ENCODE measurements at regions not wholly inside any gene's neighbourhood (a gene's known extent, or its start where the extent isn't known, plus 50 kb on each side); places are given as distances from the start of the nearest gene placed in this dataset.

DNA sequence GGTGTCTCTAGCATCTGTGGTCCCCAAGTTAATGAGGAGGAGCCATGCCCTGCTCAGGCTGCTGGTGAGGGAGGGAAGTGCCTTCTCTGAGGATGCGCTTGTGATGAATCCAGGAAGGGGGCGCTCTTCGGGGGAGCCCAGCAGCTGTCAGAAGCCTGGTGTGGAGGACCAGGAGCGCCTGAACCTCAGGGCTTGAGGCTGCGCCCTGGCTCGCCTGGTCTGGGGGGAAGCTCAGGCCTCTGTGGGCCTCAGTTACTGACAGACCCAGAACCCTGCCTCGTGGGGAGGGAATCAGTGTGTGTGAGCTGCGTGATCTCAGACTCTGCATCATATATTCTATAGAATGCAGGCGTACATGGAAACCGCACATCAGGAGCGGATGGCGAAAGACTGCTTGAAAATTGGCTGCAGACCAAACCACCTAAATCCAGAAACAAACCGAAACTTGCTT lies 126.1 kb downstream of the SEC14L1 start:
- in situ Hi-C loops (cut with HindIII; ENCODE audit: low pct_ligation_motif_present, low pct_unique_long_range_greater_than_20kb, low sequenced_read_pairs) = no loop called here
- no peak for DNase-seq

DNA sequence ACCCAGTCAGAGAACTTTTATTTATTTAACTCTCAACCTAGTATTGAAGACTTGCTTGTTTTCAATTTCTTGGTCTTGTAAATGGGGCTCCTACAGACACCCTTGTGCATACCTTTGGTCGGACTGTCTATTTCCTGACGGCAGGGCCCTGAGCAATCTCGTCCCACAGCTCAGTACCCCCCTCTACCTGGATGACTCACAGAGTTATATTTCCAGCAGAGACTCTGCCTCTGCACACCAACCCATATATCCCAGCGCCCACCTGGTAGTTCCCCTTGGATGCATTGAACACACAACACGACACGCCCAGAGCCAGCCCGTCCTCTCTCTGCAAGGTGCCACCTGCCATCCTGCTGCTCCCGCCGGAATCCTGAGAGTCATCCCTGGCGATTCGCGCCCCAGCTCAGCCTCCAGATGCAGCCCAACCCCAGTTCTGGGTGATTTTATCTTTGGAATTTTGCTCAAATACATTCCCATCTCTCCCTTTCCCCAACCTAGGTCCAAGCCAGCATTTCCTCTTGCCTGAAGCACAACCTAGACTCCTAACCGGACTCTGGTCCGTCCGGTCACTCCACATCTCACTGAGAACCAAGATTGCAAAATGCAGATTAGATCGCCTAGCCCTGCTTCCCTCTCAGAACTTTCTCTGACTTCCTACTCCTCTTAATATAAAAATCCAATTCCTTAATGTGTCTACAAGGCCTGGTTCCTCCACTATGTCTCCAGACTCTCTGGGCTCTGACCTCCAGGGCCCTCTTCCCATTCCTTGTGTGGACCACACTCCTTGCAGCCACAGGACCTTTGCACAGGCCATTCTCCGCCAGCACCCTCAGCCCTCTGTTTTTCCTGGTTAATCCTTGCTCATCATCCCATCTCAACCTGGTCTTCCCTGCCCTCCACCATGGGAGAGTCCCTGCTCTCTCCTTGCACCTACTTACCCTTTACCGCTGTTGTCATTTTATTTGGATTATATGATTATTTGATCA lies 129.2 kb downstream of the SEC14L1 start:
- no peak for DNase-seq
- in situ Hi-C loops (cut with HindIII; ENCODE audit: low pct_ligation_motif_present, low pct_unique_long_range_greater_than_20kb, low sequenced_read_pairs) = no loop called here

DNA sequence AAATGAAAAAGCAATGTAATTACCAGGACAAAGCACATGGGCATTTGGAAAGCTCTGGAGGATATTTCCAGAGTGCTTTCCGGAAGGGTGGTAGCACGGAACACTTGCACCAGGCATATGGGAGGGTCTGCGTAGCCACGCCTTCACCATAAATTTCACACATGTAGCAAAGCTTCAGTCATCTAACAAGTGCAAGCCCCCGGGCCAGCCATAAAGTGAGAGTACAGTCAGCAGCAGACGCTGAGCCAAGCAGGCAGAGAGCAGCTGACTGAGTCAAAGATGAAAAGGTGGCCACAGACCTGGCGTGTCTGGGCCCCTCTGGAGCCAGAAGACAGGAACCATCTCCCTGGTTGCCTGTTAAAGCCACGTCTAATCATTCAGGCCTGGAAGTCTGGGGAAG lies 130.6 kb downstream of the SEC14L1 start:
- in situ Hi-C loops (cut with HindIII; ENCODE audit: low pct_ligation_motif_present, low pct_unique_long_range_greater_than_20kb, low sequenced_read_pairs) = no loop called here
- no peak for DNase-seq

DNA sequence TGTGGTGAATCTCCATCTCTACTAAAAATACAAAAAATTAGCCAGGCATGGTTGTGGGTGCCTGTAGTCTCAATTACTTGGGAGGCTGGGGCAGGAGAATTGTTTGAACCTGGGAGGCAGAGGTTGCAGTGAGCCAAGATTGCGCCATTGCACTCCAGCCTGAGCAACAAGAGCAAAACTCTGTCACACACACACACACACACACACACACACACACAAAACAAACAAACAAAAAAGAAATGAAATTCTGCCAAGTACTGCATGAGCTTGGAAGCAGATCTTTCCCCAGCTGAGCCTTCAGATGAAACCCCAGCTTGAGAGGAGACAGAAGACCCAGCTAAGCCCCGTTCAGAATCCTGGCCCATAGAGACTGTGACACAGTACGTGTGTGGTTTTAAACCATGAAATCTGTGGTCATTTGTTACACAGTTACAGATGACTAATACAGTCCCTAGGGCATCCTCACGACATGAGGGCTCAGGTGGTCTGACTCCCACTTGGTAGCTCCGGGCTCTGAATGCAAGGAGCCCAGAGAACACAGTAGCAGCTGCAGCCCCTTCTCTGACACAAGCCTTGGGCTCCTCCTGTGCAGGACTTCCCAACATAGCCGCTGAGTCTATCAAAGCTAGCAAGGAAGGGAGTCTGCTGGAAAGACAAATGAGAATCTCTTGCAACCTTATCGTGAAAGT lies 132.8 kb downstream of the SEC14L1 start:
- in situ Hi-C loops (cut with HindIII; ENCODE audit: low pct_ligation_motif_present, low pct_unique_long_range_greater_than_20kb, low sequenced_read_pairs) = no loop called here

DNA sequence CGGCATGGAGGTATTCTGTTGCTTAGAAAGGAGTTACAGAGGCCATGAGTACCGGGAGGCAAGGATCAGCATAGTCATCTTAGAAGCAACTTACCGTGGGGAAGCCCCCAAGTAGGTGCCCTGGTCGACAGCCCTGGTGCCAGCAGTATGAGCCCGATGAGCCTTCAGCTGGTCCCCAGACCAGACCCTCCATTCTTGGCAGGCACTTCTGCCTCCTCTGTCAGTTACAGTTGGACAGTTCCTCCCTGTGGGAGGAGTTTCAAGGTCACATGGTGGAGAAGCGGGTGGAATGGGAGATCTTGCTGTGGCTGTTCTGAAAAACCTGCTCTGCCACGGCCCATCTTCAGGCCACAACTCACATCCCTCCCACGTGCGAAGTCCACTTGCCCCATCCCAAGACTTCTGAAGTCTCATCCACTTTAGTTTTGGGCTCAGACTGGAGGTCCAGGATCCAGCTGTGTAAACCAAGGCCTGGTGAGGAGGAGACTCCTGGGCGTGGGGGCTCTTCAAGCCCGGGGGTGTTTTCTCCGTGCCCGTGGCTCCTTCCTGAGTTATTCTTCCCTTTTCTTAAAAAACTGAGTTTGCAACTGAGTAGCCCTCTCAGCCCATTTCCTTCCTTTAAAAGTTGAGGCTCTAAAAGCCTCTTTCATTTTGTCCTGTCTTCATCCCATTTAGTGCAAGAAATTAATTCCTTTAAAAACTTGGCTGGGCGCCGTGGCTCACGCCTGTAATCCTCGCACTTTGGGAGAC lies 133.5 kb downstream of the SEC14L1 start:
- in situ Hi-C loops (cut with HindIII; ENCODE audit: low pct_ligation_motif_present, low pct_unique_long_range_greater_than_20kb, low sequenced_read_pairs) = no loop called here
- no peak for DNase-seq

More for the DNA sequence above, 132.8 kb downstream of the SEC14L1 start:
- peak; percentile 23 for DNase-seq

DNA sequence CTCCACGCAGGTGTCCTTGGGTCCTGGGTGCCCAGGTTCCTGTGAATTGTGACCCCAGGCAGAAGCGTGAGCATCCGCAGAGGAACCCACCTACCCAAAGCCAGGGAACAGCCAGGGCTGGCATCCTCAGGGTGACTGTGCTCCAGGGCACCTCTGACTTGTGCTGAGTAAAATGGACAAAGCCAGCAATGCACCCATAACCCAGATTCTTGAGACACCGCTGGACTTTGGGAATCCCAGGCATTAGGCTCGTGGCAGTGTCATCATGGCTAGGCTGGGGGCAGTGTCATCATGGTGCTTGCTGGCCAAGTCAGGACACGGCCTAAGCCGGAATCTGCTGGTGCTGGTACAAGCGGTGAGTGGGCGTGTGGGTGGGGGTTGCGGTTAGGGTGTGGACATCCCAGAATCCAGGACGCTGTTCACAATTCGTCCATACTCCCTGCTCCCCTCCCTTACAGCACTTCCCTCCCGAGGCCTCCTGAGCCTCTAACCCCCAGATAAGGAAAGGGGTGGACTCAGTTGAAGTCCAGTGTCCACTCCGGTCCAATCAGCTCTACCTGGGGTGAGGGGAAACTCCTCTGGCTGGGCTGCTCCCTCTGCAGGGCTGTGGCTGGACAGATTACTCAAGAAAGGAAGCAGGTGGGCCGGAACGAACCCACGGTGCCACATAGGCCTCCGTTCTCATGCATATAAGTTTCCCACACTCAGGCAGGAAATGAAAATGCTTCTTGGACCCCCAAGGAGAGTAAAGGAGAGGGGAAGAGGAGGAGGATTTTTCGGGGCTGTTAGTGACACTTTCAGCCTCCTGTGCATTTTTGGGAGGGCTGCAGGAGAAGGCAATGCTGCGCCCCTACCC lies 138.9 kb downstream of the SEC14L1 start:
- in situ Hi-C loops (cut with HindIII; ENCODE audit: low pct_ligation_motif_present, low pct_unique_long_range_greater_than_20kb, low sequenced_read_pairs) = no loop called here
- DNase-seq = peak; percentile 35

DNA sequence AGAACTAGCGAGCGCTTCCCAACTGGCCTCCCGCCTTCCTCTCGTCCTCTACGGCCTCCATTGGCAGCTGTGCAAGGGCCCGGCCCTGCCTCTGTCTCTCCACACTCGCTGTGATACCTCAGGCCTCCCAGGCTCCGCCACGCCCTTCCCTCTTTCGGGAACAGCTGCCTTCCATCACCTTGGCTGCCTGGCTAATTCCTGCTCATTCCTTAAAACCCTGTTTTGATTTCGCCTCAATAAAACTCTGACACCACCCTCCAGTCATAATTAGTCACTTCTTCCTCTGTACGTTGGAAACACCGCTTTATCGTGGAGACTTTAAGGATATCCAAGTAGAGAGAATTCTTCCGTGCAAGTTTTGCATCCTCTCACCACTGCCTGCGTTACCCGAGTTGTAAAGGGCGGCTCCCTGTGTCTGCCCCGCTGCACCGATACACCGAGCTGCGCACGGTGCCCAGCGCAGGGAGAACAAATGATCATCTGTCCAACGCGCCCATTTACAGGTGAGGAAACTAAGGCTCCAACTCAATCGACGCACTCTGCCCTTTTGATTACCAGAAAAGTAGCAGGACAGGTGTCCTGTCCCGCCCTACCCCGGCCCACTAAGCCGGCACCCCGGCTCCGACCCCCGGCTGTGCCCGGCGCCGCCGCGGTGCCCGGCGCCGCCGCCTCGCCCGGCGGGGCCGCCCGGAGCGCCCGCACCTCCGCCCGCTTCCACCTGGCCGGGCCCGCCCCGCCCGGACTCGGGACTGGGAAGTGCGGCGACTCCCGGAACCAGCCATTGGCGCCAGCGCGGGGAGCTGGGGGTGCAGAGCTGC lies 139.7 kb downstream of the SEC14L1 start:
- DNase-seq = peak; percentile 47
- in situ Hi-C loops (cut with HindIII; ENCODE audit: low pct_ligation_motif_present, low pct_unique_long_range_greater_than_20kb, low sequenced_read_pairs) = no loop called here

DNA sequence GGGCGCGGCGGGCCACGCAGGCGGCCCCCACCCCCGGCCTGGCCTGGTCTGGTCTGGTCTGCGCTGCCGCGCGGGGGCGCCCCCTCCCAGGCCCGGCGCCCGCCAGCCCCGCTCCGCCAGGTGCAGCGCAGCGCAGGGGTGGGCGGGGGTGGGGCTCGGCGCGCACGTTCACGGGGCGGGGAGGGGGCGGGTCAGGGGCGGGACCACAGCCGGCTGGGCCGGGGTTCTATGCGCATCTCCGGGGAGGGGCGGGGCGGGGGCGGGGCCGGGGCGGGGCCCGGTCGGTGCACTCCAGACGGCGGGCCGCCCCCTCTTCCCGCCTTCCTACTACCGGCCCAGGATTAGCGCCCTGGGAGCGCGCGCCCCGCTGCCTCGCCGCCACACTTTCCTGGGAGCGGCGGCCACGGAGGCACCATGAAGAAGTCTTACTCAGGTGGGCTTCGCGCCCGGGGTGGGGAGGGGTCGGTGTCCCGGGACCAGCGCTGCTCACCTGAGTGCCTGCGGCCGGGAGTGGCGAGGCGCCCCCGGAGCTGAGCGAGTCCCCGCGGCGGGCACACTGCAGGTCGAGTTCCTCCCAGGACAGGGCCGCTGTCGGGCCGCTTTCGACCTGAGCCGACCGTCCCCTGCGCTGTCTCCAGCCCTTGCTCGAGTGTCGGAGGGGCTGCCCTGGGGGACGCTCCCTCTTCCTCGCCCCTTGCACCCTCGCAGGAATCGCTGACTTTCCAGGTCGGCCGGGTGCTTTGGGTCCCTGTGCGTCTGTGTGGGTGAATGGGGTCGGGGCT lies 140.5 kb downstream of the SEC14L1 start:
- peak; percentile 75 for DNase-seq
- in situ Hi-C loops (cut with HindIII; ENCODE audit: low pct_ligation_motif_present, low pct_unique_long_range_greater_than_20kb, low sequenced_read_pairs) = no loop called here

DNA sequence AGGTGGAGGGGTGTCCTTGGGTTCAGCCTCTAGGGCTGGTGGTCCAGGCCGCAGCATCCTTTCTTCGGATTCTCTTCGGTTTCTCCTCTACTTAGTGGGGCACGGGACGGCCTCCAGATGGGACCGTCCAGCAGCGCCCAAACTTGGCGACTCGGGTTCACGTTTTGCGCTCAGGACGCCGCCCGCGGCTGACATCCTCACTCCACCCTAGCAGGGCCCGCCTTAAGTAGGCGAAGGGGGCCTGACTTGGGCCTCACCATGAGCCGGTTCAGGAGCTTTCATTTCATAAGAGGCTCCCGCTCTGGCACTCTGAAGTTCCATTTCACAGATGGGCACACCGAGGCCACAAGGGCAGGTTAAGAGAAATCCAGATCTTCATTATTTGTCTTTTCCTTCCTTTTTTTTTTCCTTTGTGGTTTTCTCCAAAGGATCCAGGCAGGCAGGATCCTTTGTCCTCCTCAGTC lies 141.2 kb downstream of the SEC14L1 start:
- in situ Hi-C loops (cut with HindIII; ENCODE audit: low pct_ligation_motif_present, low pct_unique_long_range_greater_than_20kb, low sequenced_read_pairs) = no loop called here
- DNase-seq = peak; percentile 73

DNA sequence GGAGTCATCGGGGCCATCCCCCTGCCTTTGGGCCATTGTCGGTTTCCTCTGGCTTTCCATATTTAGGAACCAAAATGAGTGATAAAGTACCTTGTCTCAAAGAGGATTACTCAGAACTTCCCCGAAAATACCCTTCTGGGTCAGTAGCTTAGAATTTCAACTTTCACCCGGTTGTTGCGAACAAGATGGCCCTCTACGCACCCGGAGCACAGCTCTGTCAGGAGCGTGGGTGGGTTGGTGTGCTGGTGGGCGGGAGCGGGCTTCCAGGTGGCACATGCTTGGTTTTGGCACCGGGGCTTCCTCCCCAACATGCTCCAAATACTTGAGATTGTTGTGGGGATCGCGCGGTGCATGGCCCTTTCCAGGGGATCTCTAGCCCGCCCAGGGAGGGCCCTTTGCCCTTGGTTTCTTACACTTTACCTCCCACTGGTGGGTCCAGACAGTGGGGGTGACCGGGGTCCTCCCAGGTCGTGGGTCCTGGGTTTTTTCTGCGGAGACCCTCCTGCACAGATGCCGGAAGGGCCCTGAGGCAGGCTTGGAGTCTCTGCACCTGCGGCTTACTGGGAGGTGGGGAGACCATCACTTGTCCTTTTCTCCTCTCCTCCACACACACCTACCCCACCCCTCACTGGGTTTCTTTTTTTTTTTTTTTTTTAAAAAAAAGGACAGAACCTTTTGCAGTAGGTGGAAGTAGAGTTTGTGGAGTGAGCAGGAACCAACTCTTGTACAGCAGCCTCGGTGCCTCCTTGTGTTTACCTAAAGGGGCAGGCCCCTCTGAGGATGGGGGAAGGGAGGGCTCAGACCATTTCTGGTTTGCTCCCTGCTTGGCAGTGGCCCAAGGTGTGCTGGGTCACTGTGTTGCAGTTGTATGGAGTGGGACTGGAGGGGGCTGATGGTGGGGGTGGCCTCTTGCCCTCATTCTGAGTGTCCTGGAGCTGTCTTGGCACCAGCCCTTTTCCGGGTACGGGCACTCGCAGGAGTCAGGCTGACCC lies 142.1 kb downstream of the SEC14L1 start:
- DNase-seq = peak; percentile 94

DNA sequence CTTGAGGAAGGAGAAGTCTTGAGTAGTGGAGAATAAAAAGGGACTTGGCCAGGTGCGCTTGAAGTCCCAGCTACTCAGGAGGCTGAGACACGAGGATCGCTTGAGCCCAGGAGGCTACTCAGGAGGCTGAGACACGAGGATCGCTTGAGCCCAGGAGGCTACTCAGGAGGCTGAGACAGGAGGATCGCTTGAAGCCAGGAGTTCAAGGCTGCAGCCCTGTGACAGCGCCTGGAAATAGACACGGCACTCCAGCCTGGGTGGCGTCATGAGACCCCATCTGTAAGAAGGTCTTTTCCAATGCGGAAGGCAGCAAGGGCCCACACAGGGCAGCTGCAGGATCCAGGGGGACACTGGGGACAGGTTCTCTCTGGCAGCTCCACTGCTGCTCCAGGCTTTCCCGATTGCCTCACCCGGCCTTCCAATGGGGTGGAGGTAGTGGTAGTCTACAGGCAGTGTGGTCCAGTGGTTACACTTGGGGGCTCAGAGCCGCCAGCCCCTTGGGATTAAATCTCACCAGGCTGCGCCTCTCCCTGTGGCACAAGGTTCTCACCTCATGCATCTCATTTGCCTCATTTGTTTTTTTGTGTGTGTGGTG lies 143.4 kb downstream of the SEC14L1 start:
- in situ Hi-C loops (cut with HindIII; ENCODE audit: low pct_ligation_motif_present, low pct_unique_long_range_greater_than_20kb, low sequenced_read_pairs) = no loop called here
- DNase-seq = no peak

More for the DNA sequence above, 142.1 kb downstream of the SEC14L1 start:
- in situ Hi-C loops (cut with HindIII; ENCODE audit: low pct_ligation_motif_present, low pct_unique_long_range_greater_than_20kb, low sequenced_read_pairs) = no loop called here

DNA sequence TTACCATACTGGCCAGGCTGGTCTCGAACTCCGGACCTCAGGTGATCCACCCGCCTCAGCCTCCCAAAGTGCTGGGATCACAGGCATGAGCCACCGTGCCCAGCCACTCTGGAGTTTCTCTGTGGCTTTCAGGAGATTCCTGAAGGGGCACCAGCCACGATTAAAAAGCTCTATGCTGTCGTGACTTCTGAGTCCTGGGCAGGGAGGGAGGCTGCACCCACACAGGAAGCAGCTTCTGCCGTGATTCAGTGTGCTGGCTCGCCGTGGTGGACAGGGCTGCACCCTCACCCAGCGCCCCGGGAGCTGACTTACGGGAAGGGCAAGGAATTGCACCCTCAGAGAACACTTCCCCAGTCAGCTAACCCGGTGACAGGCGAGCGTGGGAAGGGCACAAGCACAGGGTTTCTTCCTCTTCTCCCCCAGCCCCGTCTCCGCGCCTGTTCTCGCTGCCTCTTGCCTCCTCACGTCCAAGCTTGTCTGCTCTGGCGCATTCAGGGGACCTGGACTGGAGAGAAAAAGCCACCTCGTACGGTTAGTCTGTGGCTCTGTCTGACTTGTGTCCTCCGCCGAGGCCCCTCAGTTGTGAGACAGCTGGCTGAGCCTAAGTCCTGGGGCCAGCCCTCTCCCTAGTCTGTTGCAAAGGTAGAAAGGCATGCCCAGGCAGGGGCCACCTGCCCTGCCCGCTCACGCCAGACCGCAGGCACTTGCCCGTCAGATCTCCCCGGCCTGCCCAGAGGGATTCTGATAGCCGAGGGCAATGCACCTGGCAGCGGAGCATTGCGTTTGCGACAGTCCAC lies 145.0 kb downstream of the SEC14L1 start:
- DNase-seq = peak; percentile 89
- in situ Hi-C loops (cut with HindIII; ENCODE audit: low pct_ligation_motif_present, low pct_unique_long_range_greater_than_20kb, low sequenced_read_pairs) = no loop called here

DNA sequence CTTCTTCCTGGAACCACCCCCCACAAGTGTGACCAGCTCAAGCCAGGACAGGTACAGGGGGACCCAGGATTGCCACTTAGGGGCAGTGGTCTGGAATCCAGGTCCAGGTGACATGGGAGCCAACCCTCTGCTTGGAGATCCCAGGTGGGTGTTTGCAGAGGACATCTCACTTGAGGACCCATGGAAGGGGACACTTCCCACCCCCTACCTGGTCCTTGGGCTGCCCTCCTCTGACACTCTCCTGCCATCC lies 145.5 kb downstream of the SEC14L1 start:
- in situ Hi-C loops (cut with HindIII; ENCODE audit: low pct_ligation_motif_present, low pct_unique_long_range_greater_than_20kb, low sequenced_read_pairs) = no loop called here
- no peak for DNase-seq

DNA sequence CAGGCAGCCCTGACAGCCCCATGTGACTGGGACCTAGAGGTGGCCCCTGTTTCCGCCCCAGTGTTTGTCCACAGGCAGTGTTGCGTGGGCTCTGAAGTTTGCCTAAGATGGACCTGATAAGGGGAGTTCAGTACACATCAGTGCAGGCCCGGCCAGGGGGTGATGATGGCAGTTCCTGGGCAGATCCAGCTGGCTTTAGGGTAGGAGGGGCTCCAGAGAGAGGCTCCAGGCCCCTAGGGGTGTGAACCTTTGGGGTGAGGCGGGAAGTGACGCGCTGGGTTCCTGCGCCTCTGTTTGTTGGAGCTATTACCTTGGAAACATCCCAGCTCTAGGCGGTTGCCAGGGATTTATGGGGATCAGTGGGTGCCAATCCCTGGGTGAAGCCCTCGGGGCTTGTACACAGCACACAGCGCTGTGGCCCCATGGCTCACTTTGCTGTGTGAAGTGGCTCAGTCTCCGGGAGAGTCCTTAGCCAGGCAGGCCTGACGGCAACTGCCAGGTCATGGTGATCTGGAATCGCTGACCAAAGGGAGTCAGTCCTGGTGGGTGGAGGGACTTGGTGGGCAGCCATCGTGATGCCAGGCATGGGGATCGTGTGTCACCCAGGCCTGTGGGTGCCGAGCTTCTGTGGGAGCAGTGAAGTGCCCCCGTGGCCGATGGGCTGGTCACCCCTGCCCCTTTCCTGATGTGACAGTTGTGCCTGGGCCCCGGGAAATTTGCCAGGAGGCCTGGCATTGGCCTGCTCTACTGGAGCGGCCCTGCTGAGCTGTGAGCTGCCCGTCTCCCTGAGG lies 146.1 kb downstream of the SEC14L1 start:
- peak; percentile 60 for DNase-seq
- in situ Hi-C loops (cut with HindIII; ENCODE audit: low pct_ligation_motif_present, low pct_unique_long_range_greater_than_20kb, low sequenced_read_pairs) = no loop called here

Measured in ACHN (cell line).